DOHH2 (cell line): ENCODE measurements at regions not wholly inside any gene's neighbourhood (a gene's known extent, or its start where the extent isn't known, plus 50 kb on each side); places are given as distances from the start of the nearest gene placed in this dataset.

Experiments used
- CTCF ChIP-seq: fragments of 200-600 bp; sonication (generic); IDR thresholded peaks from one replicate; pipeline ENCODE4 v1.5.1; 2014; ENCODE audit warnings: antibody characterized with exemption, mild to moderate bottlenecking, low read depth, low read length; ENCODE audit not compliant: poor library complexity, severe bottlenecking
- EZH2phosphoT487 ChIP-seq: fragments of 200-600 bp; sonication (generic); IDR thresholded peaks from 2 replicates; pipeline ENCODE4 v1.6.1; 2017; ENCODE audit warnings: borderline replicate concordance, mild to moderate bottlenecking, antibody characterized with exemption, low read length, moderate library complexity, mixed read lengths

- TF ChIP-seq EZH2phosphoT487, result no peak
- TF ChIP-seq CTCF, result no peak
These were observed 436.1 kb upstream of the ADAMTS16 start for GRCh38 chr5:4703931-4704458.
